Fibroblast of skin of left quadriceps (primary cell): ENCODE measurements at regions not wholly inside any gene's neighbourhood (a gene's known extent, or its start where the extent isn't known, plus 50 kb on each side); places are given as distances from the start of the nearest gene placed in this dataset.

Experiments used
- DNase-seq, 2 experiments: peaks; one replicate each; pipeline ENCODE4 v3.0.0-alpha.2; 2013; ENCODE audit warnings: low read depth in 2 of 2

DNA sequence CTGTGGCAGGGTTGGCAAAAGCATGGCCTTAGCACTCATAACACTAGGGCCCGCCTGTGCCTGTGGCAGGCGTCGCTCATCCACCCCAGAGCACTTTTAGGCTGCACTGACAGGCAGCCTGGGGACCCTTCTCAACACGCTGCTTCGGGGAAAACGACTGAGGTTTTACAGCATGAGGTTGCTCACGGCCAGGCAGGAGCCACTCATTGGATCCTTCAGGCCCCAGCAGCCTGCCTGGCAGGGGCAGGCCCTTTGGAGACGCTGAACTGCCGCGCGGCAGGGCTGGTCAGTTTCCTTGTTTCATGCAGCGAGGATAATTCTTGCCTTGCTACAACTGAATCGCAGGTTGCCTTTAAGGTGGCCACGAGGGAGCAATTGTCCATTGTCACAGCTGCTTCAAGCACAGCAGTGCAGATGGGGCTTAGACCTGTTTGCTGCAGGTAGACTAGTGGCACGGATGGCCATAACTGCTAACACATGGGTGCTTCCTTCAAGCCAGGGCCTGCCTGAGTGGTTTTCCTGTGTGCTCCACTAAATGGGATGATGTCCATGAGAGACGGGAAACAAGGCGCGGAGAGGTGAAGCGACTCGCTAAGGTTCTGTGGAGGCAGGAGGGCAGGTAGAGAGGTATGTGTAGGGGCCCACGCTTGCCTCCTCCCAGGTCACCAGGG is 49.9 kb upstream of the HS6ST1 start:
- DNase-seq, result no peak

DNA sequence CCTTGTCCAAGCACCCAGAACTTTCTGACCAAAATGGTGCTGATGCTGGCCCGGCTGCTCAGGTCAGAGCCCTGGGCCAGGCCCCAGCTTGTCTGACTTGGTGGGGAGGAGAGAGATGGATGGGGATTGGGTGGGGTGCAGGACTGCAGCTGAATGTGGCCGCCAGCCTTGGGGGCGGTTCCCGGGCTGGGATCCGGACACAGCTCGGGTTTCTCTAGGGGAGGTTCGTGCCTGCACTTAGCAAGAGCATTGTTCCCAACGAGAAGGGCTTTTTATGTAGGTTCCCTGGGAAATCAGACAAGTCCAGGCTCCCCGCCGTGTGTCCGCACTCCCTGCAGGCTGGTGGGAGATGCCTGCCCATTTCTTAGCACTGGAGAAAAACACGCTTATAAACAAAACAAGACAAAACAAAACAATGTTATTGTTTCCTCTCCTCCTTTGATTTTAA is 50.5 kb upstream of the HS6ST1 start:
- no peak for DNase-seq

DNA sequence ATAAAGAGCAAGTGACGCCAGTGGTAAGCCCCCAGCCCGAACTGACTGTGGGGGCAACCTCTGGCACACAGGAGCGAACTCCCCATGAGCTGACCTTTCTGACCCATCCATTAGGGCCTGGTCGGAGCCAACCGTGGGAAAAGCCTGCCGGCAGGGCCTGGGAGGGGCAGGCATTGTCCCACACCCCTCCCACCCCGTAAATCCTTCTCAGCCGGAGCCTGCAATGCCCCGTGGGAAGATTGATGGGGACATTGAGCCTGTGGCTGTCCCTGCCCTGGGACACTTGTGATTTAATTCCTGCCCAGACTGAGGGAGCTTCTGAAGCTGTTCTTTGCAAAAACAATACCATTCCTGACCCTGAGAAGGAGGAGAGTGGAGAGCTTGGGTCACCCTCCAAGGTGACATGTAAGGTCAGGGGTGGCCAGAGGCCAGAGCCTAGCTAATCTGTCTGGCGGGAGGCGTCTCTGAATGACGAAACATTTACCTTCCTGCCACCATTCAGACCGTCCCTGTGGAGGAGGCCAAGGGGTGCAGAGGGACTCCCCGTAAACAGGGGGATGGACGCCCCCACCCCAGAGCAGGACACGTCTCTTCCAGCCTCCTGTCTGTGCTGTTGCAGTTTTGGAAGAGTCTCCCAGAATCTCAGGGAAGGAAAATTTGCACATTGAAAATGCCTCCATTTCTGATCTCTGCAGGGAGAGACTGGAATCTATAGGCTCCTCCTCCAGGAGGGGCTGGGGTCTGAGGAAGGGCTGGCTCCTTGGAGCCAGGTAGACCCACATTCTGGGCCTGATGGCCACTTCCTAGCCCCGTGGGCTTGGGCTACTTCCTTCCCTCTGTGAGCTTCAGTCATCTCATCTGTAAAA is 51.2 kb upstream of the HS6ST1 start:
- DNase-seq, result no peak

DNA sequence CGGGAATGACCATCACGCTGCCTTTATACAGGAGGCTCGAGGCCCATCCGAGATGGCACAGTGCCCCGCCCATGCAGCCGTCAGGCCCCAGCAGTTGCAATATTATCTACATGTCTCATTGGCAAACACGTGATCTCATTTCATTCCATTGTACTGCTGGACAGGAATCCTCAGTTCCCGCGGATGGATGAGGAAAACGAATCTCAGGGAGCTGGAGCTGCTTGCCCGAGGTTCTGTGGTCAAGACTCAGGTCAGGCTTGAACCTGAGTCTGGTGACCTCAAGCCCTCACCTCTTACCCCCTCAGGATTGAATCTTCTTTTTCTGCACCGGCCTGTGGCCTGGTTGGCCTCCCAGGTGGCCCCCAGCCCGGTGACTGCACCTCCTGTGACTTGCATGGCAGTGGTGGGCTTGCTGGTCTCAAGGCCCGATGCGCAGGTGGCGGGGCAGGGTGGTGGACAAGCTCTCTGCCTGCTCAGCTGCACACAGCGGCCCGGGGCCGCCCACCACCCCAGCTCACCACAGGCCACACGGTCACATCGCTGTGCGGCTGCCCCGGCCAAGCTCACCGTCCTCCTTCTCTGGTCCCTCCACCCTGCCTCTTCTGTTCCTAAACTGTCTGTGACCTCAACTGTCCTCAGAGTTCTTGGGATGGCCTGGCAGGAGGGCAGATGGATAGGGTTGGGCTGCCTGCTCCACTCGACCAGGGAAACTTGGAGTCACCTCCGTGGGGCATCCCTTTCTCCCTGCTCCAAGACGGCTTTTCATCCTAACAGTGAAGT is 52.0 kb upstream of the HS6ST1 start:
- no peak for DNase-seq

DNA sequence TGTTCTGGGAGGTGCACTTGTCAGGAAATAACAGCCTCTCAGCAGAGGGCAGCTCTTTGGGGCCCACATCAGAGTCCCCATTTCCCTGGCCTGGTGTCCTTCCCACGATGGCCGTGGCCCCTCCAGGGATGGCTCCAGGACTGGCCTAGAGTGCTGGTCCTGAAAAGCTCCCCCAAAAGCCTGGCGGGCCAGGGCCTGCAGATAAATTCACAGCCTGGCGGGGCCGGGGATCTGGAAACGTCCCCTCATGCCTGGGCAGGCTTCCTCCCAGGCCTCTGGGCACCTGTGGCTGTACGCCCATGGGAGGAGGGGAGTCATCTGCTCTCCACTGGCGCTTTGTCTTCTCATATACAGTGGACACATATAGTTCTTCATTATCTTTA is 52.6 kb upstream of the HS6ST1 start:
- no peak for DNase-seq

DNA sequence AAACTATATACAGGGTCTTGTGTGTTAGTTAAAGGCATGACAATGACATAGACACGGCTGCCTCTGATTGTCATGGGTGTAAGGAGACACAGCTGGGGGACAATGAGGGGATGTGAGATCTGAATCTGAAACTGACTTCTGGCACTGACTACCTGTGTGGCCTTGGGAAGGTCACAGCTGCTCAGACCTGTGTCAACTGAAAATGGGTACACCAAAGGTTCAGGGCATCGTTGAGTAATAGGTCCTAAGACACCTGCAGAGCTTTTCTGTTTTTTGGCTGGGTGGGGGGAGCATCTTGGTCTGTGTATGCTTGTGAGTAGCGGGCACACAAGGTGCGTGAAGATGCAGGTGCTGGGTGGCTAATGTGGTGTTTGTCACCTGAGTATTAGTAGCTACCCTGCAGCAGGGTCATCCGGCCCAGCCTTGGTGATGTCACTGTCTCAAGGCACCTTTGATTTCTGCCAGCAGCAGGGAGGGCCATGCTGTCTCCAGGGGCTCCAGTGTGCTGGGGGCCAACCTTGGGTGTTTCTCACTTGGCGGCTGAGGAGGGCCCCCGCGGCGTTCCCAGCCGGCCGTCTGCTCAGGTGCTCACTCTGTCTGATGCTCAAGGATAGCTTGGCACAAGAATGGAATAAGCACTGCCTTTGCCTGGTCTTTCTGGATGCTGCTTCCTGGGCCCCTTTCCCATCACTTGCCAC is 53.1 kb upstream of the HS6ST1 start:
- no peak for DNase-seq

DNA sequence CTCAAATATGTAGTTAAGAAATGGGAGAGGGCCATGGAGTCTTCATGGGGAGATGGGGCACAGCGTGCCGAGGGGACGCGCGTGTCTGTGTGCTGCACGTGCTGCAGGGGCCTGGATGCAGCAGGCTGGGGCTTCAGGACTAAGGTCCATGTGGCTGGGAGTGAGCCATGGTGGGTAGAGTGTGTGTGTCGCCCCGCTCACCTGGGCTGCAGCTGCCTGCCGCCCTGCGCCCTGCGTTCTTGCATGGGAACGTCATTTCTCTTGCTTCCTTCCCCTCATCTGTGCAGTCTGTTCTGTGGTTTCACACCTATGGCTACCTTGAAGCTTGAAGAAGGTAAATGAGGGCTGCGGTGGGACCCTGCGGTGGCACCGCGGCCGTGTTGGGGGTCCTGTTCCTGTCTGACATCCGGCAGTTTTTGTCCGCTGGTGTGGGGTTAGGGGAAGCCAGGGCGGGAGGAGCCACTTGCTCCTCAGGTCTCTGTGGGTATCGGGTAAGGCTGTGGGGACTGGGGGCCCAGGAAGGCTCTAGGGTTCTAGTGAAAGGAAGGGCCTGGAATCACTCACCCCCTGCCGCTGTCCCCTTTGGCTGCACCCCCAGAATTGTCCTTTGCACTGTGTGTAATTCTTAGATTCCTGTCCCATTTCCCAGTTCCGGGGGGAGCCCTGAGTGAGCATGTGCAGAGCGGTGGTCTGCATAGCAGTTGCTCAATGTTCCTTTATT is 54.1 kb upstream of the HS6ST1 start:
- DNase-seq, result no peak

DNA sequence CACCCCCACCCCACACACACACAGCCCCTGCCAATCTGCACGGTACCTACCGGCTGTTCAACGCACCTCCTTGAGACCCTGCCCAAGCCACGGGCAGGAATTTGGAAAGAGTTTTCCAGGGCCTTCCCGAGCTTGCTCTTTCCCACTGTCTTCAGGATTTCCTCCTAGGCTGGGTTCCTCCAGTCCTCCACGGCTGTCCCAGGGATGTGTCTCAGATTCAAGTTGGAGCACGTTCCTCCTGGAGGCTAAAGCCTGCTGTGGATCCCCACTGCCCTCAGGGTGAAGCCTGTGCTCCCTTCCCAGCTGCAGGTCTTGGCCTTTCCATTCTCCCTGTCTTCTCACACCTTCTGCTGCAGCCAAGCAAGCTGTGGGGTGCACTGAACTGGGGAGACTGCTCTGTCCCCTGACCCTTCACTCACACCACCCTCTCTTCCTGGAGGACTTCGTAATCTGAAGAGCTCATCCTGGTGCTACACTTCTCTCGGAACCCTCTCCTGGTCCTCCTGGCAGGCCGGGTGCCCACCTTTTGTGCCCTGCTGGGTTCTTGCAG is 54.9 kb upstream of the HS6ST1 start:
- DNase-seq, result no peak

DNA sequence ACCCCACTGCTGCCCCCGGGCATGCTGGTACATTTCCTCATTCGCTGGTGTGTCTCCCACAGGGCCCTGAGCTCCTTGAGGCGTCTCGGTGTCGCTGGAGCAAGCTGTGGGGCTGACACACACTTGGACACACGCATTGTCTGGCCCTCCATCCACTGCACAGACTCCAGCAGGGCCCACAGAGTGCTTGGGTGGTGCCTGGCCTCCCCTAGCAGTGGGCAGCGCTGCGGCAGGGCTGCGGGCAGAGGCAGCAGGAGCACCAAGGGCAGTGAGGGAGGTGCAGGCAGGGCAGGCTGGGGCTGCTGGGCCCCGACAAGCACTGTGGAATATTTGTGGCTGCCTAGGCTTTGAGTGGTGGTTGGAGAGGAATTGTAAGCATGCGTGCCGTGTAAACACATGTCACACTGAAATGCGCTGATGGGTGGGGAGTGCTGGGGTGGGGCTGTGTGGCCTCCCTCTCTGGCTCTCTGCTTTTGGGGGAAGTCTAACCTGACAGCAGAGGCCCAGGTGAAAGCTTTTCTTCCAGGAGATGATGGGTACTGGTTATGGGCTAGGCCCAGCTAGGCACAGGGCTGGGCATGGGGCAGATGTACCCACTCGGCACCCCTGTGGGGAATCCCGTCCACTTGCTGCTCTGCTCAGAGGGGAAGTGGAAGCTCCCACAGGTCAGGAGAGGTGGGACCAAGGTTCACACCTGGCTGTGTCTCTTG is 55.5 kb upstream of the HS6ST1 start:
- peak; percentile 80 to 86 for DNase-seq

DNA sequence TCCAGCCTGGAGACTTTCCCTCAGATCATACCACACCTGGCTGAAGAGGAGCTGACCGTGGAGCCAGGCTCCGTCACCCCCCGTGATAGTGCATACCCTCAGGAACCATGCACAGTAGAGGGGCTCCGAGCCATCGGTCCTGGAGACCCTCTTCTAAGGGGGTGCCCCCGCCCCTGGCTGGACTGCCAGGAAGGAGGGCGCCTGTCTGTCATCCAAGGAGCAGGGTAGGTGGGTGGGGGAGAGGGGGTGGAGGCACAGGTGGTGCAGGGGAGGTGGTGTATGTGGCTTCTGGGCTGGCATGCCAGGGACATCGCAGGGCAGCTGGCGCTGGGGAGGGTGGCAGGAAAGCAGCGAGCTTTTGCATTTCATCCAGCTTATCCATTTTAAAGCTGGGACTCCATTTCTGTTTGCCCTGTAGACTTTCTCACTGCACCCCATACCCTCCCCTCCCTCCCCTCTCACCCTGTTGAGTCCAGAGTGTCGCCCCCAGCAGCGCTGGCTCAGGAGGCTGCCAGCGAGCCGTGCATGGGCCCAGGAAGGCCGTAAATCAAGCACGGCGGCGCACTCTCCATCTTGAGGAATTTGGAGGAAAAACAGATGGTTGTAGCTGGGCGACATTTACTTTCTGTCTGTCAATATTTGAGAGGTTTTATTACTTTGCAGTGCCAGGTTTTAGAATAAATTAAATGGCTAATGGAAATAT is 56.2 kb upstream of the HS6ST1 start:
- peak in 1 of 2 experiments; percentile 40 for DNase-seq

DNA sequence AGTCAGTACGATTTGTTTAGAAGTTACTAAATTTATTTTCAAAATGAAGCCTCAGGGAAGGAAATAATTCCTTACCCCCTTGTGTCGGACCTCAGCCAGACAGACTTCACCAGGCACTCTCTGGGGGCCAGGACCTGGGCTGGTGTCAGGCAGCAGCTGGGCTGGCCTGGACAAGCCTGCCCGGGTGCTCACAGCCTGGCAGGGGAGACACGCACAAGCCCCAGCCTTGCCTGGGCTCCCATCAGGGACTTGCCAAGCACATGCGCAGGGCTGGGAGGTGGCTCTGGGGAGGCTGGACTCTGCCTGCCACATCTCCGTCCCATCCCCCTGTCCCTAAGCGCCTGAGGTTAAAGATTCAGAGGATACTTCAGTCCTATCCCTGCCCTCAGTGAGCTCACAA is 56.8 kb upstream of the HS6ST1 start:
- no peak for DNase-seq

DNA sequence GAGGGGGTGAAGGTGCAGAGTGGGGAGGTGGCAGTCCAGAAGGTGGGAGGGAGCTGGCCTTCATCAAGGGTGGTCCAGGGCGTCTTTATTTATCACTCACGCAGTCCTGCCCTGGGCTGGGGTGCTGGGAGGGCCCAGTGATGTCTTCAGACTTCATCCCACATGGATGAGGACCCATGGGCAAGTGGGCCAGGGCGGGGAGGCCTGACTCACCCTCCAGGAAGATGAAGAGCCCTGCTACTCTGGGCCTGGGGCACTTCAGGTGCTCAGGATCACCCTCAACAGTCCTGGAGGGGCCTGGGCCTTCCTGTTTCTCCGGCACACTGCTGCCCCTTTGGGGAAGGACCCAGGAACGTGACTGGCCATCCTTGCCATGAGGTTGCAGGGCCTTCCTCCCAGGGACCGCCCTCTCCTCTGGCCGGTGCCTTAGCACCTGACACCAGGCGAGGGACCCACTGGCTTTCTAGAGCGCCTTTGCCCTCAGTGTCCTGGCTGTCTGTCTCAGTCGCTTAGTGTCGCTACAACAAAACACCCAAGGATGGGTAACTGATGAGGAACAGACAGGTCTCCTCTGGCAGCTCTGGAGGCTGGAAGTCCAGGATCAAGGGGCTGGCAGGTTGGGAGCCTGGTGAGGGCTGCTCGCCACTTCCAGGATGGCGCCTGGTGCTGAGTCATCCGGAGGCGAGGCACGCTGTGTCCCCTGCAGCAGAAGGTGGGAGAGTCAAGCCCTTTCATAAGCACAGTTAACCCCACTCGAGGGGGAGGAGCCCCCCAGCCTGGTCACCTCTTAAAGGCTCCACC is 57.8 kb upstream of the HS6ST1 start:
- DNase-seq, result no peak

DNA sequence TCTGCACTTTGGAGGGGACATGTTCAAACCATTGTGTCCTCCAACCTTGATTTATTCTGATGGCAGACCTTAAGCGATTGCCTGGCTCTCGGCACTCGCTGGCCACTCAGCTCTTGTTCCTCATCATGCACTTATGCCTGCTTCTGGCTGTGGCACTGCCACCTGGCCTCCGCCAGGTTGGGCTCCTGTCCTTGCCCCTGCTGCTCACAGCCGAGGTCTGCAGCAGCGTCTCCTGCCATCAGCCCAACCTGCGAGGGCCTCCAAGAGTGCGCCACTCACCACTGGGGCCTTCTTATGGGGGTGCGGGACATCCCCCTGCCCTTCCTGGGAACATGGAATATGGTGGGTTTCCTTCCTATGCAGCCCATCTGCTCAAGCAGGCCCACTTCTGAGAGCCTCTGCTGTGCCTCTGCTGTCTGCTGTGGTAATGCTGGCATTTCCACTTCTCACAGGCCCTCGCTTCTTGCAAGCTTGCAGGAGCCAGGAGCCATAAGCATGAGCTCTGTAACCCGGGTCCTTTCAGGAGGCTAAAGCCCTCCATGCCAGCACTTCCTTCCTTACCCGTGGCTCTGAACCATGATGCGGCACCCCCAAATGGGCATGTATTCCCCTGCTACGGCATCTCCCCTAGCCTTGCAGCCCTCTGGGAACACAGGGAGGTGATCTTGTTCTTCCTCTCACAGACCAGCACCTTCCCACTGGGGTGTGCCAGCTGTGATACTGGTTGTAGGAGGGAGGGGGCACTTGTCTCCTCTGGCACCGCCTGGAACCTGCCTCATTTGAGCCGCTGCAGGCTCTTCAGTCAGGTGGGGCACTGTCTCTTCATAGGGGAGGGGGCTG is 58.6 kb upstream of the HS6ST1 start:
- DNase-seq, result no peak

DNA sequence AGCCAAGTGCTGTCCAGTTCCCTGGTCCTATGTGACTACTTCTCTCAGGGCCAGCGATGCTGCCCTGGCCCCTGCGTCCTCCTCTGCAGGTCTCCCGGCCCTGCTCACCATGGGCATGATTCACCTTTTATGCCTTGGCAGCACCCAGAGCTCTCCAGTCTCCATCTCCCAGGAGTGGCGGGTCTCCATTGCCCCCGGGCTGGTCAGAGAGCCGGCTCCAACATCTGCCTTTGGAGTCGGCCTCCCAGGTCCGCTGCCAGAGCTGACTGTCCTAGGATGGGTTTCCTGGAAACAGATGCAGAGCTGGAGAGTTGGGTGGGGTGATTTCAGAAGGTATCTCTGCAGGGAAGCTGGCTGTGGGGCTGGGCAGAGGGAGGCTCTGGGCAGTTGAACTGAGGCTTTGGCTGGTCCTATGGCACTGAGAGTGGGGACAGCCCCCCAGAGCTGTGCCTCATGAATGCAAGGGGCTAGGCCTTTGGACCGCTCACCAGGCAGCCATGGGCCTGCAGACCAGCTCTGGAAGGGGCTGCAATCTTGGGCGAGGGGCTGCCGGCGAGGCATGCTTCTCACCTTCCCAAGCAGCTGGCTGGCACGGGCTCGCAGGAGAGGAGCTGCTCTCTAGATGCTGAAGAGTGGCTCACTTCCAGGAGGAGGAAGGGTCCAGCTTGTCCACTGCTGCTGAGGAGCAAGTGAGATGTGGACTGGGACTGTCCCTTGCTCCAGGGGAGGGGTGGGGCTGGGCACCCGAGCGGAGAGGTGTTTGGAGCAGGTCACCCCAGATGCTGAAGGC is 59.8 kb upstream of the HS6ST1 start:
- no peak for DNase-seq

DNA sequence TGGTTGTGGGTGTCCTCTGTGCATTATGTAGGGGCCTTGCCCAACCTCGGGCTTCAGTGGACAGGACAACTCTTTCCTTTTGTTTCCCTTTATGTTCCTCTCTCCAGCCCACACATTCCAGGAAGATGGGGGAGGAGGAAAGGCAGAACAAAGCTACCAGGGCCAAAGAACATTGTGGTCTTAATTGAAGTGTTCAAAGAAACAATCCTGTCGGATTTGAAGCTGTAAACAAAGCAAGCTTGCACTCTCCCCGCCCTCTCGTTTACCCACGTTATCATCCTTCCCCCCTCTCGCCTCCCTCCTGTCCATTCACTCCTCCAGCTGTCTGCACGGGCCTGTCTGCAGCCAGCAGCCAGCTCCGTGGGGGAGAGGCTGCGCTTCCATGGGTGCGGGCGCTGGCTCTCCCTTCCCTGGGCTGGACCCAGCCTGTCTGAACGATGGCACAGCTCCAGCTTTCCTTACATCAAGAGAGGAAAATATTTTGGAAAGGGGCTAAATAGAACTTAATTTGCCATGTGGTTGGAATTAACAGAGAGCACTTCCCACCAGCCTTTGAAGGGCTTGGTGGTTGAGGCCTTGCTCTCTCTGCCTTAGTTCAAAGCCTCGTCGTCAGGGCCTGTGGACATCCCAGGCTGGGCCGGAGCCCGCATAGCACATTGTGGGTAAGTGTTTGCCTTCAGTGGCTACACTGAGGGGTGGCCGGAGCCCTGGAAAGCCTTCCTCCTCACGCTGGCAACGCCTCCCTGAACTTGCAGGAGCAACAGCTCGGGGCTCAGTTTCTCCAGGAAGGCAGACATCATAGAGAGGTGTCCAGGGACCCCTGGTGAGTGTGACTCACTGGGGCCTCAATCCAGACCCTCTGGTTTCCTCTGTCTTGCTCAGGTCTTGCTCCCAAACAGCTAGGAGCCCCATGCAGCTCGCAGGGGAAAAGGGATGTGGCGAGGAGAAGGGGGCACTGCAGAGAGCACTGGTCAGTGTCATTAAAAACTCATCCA is 60.6 kb upstream of the HS6ST1 start:
- DNase-seq, result peak; percentile 89 to 92
